CD4-positive, alpha-beta T cell (primary cell): ENCODE measurements at regions not wholly inside any gene's neighbourhood (a gene's known extent, or its start where the extent isn't known, plus 50 kb on each side); places are given as distances from the start of the nearest gene placed in this dataset.

ENCODE experiments used
- ATAC-seq: fragments of 200-7000 bp; cut with Tn5 transposase; one replicate; pipeline ENCODE4 v1.10.0; 2022; ENCODE audit warnings: mild to moderate bottlenecking; ENCODE audit not compliant: poor library complexity
- CTCF ChIA-PET: fragments of 350-600 bp; sonication (Branson Sonifier 250); formaldehyde crosslinking; loops from one replicate; lab custom pipeline; 2021; ENCODE audit warnings: antibody characterized with exemption, inconsistent platforms; lab: Charles Lee
- POLR2A ChIA-PET: fragments of 350-600 bp; sonication (Branson Sonifier 250); formaldehyde crosslinking; loops from one replicate; lab custom pipeline; 2021; ENCODE audit warnings: antibody characterized with exemption, inconsistent platforms; lab: Charles Lee
- DNase-seq, 14 experiments: peaks; one replicate each; pipeline ENCODE4 v3.0.0-alpha.2; 2013 to 2020; ENCODE audit warnings: mixed read lengths in 2 of 14
- H3K27ac ChIP-seq, 2 donors: one replicate each; pipeline versions ENCODE4 v1.5.1 to v1.7.0; 2013; ENCODE audit warnings: low read length in 2 of 2, low read depth in 1 of 2, mild to moderate bottlenecking in 1 of 2
- H3K27me3 ChIP-seq, 2 experiments: 1 replicate in 1 of 2; 2 replicates in 1 of 2; pipeline versions ENCODE4 v1.6.1 to v1.7.0; 2013; ENCODE audit warnings: low read length in 2 of 2, control low read depth in 1 of 2, mild to moderate bottlenecking in 1 of 2, moderate library complexity in 1 of 2; ENCODE audit not compliant: insufficient read depth in 2 of 2, control insufficient read depth in 1 of 2
- H3K36me3 ChIP-seq: one replicate; pipeline ENCODE4 v1.6.1; 2013; ENCODE audit warnings: low read length, control low read depth; ENCODE audit not compliant: insufficient read depth
- H3K4me1 ChIP-seq: one replicate; pipeline ENCODE4 v1.6.1; 2013; ENCODE audit warnings: low read length, control low read depth; ENCODE audit not compliant: insufficient read depth
- H3K4me3 ChIP-seq: one replicate; pipeline ENCODE4 v1.5.1; 2013; ENCODE audit warnings: mild to moderate bottlenecking, low read length, moderate library complexity
- H3K9me3 ChIP-seq, 2 experiments: 1 replicate in 1 of 2; 2 replicates in 1 of 2; pipeline versions ENCODE4 v1.6.1 to v1.7.0; 2013; ENCODE audit warnings: low read length in 2 of 2, mild to moderate bottlenecking in 2 of 2, control low read depth in 1 of 2, moderate library complexity in 1 of 2; ENCODE audit not compliant: control insufficient read depth in 1 of 2, insufficient read depth in 1 of 2
- H3K27ac Mint-ChIP-seq: one replicate; pipeline ENCODE4 v1.8.0; 2020; ENCODE audit warnings: mixed read lengths
- H3K27me3 Mint-ChIP-seq: one replicate; pipeline ENCODE4 v1.8.0; 2021; ENCODE audit warnings: mixed read lengths
- H3K36me3 Mint-ChIP-seq: one replicate; pipeline ENCODE4 v1.8.0; 2021; ENCODE audit warnings: low read depth, mixed read lengths
- H3K4me1 Mint-ChIP-seq: one replicate; pipeline ENCODE4 v1.8.0; 2021; ENCODE audit warnings: low read depth, mixed read lengths
- H3K4me3 Mint-ChIP-seq: one replicate; pipeline ENCODE4 v1.8.0; 2020; ENCODE audit warnings: mild to moderate bottlenecking, mixed read lengths
- H3K9me3 Mint-ChIP-seq: one replicate; pipeline ENCODE4 v1.8.0; 2020; ENCODE audit warnings: mixed read lengths
- intact Hi-C, 2 experiments: fragments of 100-400 bp; cut with DNase I in 1 of 2; cut with micrococcal nuclease in 1 of 2; formaldehyde crosslinking; loops; one replicate each; pipeline versions ENCODE4 v1.15.1 to v1.9.0; 2023 to 2025; cut with DNase I, micrococcal nuclease
- TF ChIP-seq, protein P1 (sequence below): fragments of 200-600 bp; IDR thresholded peaks from one replicate; pipeline ENCODE4 v1.8.0; 2022; ENCODE audit warnings: antibody characterized with exemption, mild to moderate bottlenecking

DNA sequence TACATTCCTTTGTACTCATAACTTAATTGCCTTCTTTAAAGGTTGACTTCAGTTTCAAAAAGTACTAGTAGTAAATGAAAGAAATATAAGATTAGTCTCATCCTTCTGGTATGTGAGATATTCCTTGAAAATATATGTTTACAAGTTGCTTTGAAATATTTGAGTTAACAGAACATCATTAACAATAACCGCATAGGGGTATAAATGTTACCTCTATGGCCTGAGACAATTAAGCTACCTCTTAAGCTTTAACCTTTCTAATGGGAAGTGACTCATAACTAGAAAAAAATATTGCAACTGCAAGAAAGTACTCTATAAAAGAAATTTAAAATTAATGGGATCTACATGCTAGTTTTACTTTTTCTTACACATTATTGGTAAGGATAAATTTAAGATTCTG, 399.0 kb downstream of the CDH10 start:
- Histone ChIP-seq H3K36me3 (no peaks in the 10 kb centered on the region), H3K27me3 (no peaks in the 10 kb centered on the region), H3K27ac (no peak overlapping the region), H3K9me3 (peaks cover 3 to 9% of the 10 kb centered on the region in 2 experiments), H3K4me1 (no peaks in the 10 kb centered on the region), H3K4me3 (no peak overlapping the region)
- H3K27me3 Mint-ChIP-seq, result no peaks in the 10 kb centered on the region
- ATAC-seq (no peak), DNase-seq (no peak)
- intact Hi-C loops, result no loop called here
- peaks cover 20% of the 10 kb centered on the region for H3K9me3 Mint-ChIP-seq
- H3K36me3 Mint-ChIP-seq, result no peaks in the 10 kb centered on the region
- CTCF ChIA-PET, result no interaction called here
- H3K4me3 Mint-ChIP-seq, result no peak overlapping the region
- TF ChIP-seq, protein P1, sequence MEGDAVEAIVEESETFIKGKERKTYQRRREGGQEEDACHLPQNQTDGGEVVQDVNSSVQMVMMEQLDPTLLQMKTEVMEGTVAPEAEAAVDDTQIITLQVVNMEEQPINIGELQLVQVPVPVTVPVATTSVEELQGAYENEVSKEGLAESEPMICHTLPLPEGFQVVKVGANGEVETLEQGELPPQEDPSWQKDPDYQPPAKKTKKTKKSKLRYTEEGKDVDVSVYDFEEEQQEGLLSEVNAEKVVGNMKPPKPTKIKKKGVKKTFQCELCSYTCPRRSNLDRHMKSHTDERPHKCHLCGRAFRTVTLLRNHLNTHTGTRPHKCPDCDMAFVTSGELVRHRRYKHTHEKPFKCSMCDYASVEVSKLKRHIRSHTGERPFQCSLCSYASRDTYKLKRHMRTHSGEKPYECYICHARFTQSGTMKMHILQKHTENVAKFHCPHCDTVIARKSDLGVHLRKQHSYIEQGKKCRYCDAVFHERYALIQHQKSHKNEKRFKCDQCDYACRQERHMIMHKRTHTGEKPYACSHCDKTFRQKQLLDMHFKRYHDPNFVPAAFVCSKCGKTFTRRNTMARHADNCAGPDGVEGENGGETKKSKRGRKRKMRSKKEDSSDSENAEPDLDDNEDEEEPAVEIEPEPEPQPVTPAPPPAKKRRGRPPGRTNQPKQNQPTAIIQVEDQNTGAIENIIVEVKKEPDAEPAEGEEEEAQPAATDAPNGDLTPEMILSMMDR, result no peak
- H3K4me1 Mint-ChIP-seq, result no peaks in the 10 kb centered on the region
- POLR2A ChIA-PET, result no interaction called here
- H3K27ac Mint-ChIP-seq, result no peak overlapping the region

DNA sequence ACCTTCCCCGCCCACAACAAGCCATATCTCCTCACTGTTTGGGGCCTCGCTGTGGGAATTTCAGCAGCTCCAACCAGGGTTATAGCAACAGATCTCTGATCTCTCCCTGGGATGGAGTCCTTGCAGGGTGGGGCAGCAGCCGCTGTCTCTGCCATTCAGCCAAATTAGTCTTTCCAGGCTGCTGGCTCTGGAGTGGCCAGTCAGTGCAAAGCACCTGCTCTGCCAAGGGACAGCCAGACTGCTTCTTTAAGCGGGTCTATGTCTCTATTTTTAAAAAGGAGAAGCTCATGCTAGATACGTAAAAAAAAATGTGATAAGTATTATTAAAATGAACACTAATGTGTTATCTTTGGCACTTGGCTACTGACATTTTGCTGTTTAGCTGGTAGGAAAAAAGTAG, 380.2 kb downstream of the CDH10 start:
- H3K27ac Mint-ChIP-seq, result no peak overlapping the region
- Histone ChIP-seq H3K27ac (no peak overlapping the region), H3K27me3 (no peaks in the 10 kb centered on the region), H3K4me3 (no peak overlapping the region), H3K36me3 (no peaks in the 10 kb centered on the region), H3K4me1 (no peaks in the 10 kb centered on the region), H3K9me3 (peaks cover 0 to 10% of the 10 kb centered on the region in 2 experiments)
- peaks cover 6% of the 10 kb centered on the region for H3K9me3 Mint-ChIP-seq
- intact Hi-C loops, result no loop called here
- ChIA-PET CTCF (no interaction called here), POLR2A (no interaction called here)
- ATAC-seq (no peak), DNase-seq (no peak)
- no peak overlapping the region for H3K4me3 Mint-ChIP-seq
- H3K4me1 Mint-ChIP-seq, result no peaks in the 10 kb centered on the region
- TF ChIP-seq, protein P1, result no peak
- H3K27me3 Mint-ChIP-seq, result no peaks in the 10 kb centered on the region
- H3K36me3 Mint-ChIP-seq, result no peaks in the 10 kb centered on the region

DNA sequence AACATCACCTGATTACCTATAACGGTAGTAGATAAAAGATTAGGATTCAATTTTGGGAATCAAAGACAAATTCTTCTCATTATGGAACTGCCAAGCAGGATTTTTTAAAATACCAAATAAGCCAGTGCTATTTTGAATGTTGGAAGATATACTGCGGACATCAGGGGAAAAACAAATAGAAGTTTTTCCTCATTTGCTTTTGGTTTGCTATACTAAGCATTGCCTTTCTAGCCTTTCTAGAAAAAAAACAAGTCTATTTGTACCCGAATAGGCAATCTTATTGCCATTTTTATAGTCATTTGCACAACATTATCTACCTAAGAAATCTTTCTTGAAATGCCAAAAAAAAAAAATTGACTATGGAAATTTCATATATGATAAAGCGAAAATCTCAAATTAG, 379.5 kb downstream of the CDH10 start:
- ATAC-seq (no peak), DNase-seq (no peak)
- Histone ChIP-seq H3K27me3 (no peaks in the 10 kb centered on the region), H3K36me3 (no peaks in the 10 kb centered on the region), H3K9me3 (peaks cover 0 to 10% of the 10 kb centered on the region in 2 experiments), H3K27ac (no peak overlapping the region), H3K4me1 (no peaks in the 10 kb centered on the region), H3K4me3 (no peak overlapping the region)
- TF ChIP-seq, protein P1, result no peak
- POLR2A ChIA-PET, result no interaction called here
- no peaks in the 10 kb centered on the region for H3K36me3 Mint-ChIP-seq
- no peaks in the 10 kb centered on the region for H3K27me3 Mint-ChIP-seq
- intact Hi-C loops, result no loop called here
- no peaks in the 10 kb centered on the region for H3K4me1 Mint-ChIP-seq
- peaks cover 5% of the 10 kb centered on the region for H3K9me3 Mint-ChIP-seq
- CTCF ChIA-PET, result no interaction called here
- no peak overlapping the region for H3K27ac Mint-ChIP-seq
- no peak overlapping the region for H3K4me3 Mint-ChIP-seq
